Fibroblast of mammary gland (primary cell): ENCODE measurements at regions not wholly inside any gene's neighbourhood (a gene's known extent, or its start where the extent isn't known, plus 50 kb on each side); places are given as distances from the start of the nearest gene placed in this dataset.
"Not testable (repeated sequence)": the region's sequence is repeated elsewhere in the genome, so short reads cannot be mapped to it uniquely, and the experiment has no call there.

ENCODE experiments used
- DNase-seq: peaks from one replicate; pipeline ENCODE4 v3.0.0-alpha.2; 2010; ENCODE audit warnings: low read depth
- H3K4me3 ChIP-seq: 2 replicates; pipeline ENCODE4 v1.5.1; 2011; ENCODE audit warnings: low read depth, mild to moderate bottlenecking, low read length, moderate library complexity; ENCODE audit not compliant: control insufficient read depth
- CTCF ChIP-seq: conservative IDR thresholded peaks from 2 replicates; pipeline ENCODE4 v1.5.1; 2011; ENCODE audit warnings: low read depth, low read length, inconsistent platforms; ENCODE audit not compliant: control insufficient read depth, insufficient read depth

DNA sequence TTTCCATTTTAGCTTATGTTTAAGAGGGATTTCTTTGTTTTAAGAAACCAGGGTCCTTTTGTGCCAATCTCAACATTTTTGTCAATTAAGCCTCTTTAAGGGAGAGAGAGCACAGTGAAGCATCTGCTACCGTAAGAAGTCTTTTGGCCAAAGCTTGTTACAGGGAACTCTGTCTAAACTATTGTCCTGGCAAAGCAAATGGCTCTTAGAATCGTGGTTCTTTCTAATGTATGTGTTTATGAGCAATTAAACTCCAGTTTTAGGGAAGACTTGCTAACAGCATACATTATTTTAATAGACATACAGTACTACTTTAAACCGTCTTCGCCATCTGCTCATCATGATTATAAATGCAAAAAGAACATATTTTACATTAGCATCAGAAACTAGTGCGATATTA lies 202.1 kb downstream of the CDCA7 start:
- no peak overlapping the region for H3K4me3 ChIP-seq
- TF ChIP-seq CTCF: no peak
- DNase-seq: no peak

DNA sequence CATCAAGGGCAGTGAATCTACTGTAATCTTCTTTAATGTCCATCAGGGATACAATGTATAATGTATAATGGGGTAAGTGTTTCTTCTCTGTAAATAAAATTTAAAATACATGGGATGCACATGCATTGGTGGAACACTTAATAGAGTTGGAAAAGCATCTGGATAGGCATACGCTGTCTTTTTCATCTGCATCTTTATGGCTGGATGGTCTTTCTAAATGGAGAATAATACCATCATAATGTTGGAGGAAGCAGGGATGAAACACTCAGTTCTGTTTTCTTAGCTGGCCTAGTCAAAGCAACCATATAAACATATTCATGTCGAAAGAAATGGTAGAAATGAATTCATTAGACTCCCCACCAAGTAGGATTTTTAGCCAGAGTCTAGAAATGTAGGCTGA lies 202.8 kb downstream of the CDCA7 start:
- DNase-seq: no peak
- no peak for TF ChIP-seq CTCF
- no peak overlapping the region for H3K4me3 ChIP-seq

GRCh38 chr2:173567493-173567892 lies 212.8 kb downstream of the CDCA7 start:
- no peak for DNase-seq
- H3K4me3 ChIP-seq: no peak overlapping the region
- no peak for TF ChIP-seq CTCF

- TF ChIP-seq CTCF: peak; percentile 35
- no peak overlapping the region for H3K4me3 ChIP-seq
- DNase-seq: peak; percentile 29
These were observed 213.4 kb downstream of the CDCA7 start for GRCh38 chr2:173568054-173568453.

DNA sequence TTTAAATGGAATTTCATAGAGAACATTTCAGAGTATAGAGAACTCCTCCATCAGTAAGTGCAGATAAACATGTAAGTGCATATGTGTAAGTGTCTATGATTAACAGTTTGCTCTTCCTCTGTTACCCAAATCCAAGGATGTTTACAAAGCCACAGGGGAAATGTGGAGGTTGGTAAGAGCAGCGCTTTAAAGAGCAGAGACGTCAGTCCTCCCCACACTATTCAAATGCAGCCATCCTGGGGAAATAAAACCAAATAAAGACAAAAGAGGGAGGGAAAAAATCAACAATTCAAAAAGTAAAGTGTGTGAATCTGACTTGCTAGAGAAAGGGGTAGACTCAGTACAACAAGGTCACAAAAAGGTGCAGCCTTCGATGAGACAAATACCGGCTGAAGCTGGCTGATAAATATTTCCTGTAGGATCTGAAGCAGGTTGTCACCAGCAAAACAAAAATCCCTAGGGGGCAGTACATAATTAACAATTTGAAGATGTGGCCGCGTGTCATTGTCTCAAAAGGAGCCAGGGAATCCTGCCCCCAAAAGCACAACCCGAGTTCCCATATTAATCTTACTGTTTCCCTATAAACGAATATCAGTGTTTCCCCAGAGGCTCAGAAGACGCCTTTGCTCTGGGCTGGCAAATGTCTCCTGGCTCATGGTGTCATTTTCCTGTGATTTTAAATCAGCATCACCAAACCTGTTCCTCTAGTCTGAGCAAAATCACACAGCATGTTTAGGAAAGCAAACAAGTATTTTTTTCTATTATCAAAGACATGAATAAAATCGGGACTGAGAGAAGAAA lies 216.5 kb downstream of the CDCA7 start:
- TF ChIP-seq CTCF: peak; percentile 19
- peak; percentile 53 for DNase-seq
- no peak overlapping the region for H3K4me3 ChIP-seq

DNA sequence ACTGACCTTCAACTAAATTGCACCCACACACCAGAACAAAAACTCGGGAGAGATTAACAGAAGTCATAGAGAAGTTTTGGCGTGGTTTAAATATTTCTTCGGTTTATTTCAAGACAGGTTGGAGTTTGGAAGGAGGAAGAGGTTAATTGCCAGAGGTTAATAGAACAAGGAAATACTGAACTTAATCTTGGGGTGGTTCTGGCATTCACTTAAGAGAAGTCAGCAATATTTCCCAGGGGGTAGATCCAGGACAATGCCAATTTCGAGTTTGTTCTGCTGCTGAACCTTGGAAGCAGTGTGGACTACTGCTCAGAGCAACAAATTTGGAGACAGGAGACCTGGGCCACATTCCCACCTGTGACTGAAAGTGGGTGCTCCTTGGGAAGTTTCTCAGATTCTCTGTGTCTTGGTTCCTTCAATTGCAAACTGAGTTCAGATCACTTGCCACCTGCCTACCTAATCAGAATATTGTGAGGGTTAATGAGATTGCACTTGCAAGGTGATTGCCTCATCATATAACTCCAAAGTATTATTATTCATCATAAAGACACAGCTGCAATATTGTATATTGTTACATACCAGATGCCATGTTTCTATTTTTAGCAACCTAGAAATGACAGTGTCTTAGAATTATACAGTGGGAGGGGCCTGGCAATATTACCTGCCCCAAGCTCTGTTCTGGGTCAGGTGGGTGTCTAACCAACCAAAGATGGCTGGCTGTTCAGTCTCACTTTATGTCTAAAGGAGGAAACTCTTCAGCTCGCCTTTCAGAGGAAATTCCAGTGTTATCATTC lies 217.4 kb downstream of the CDCA7 start:
- DNase-seq: no peak
- no peak for TF ChIP-seq CTCF
- H3K4me3 ChIP-seq: no peak overlapping the region

DNA sequence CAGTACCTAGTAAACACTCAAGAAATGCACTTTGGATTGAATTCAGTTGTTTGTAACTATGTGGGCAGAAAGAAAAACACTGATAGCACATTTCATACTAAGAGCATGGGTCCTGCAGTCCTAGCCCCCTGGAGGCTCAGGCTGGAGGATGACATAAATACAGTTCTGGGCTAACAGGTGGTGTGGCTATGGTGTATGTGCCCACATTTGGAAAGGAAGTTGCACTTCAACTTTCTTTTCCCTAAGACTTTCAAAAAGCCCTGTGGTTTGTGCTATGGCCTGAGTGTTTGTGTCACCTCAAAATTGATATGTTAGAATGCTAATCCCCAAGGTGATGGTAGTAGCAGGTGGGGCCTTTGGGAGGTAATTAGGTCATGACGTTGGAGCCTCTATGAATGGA lies 218.2 kb downstream of the CDCA7 start:
- no peak for DNase-seq
- no peak overlapping the region for H3K4me3 ChIP-seq
- TF ChIP-seq CTCF: no peak

- H3K4me3 ChIP-seq, DNase-seq: not testable (repeated sequence)
These were observed 219.1 kb downstream of the CDCA7 start for GRCh38 chr2:173573782-173574181.
